Activated naive CD4-positive, alpha-beta T cell treated with anti-CD3 and anti-CD28 coated beads, Interleukin-2, amount 10 ng/mL, durations not matched to agents 7 days and 5 days (primary cell): ENCODE measurements at regions not wholly inside any gene's neighbourhood (a gene's known extent, or its start where the extent isn't known, plus 50 kb on each side); places are given as distances from the start of the nearest gene placed in this dataset.

ENCODE experiments used
- CTCF ChIA-PET: fragments of 350-600 bp; sonication (Branson Sonifier 250); formaldehyde crosslinking; loops from one replicate; lab custom pipeline; 2021; ENCODE audit warnings: antibody characterized with exemption; lab: Charles Lee
- DNase-seq: peaks from one replicate; pipeline ENCODE4 v3.0.0-alpha.2; 2020
- H3K27ac Mint-ChIP-seq: one replicate; pipeline ENCODE4 v1.8.0; 2021; ENCODE audit warnings: mild to moderate bottlenecking, moderate library complexity, mixed read lengths
- H3K27me3 Mint-ChIP-seq: one replicate; pipeline ENCODE4 v1.8.0; 2021; ENCODE audit warnings: mild to moderate bottlenecking, mixed read lengths
- H3K36me3 Mint-ChIP-seq: one replicate; pipeline ENCODE4 v1.8.0; 2021; ENCODE audit warnings: mixed read lengths
- H3K4me1 Mint-ChIP-seq: one replicate; pipeline ENCODE4 v1.8.0; 2021; ENCODE audit warnings: mixed read lengths
- H3K4me3 Mint-ChIP-seq: one replicate; pipeline ENCODE4 v1.8.0; 2021; ENCODE audit warnings: mild to moderate bottlenecking, moderate library complexity, mixed read lengths
- H3K9me3 Mint-ChIP-seq: one replicate; pipeline ENCODE4 v1.8.0; 2021; ENCODE audit warnings: mixed read lengths

DNA sequence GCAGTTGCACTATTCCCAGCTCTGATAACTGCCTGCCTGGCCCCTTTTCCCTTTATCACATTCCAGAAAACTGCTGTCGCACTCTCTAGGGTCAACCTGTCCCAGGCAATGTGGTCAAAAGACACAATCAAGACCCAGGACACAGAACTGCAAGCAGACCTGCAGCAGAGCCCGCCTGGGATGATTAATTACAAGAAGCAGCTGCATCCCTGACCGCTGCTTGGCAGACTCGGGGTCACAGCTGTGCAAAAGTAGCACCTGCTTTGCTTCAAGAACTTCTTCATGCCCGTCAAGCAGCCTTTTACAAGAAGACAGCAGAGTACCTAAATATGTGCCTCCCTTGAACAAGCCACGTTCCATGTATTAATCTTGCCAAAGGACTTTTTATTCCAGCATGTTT, 120.0 kb upstream of the ST8SIA2 start:
- H3K27ac Mint-ChIP-seq: no peak overlapping the region
- no peak overlapping the region for H3K4me3 Mint-ChIP-seq
- no peaks in the 10 kb centered on the region for H3K4me1 Mint-ChIP-seq
- CTCF ChIA-PET: no interaction called here
- no peaks in the 10 kb centered on the region for H3K9me3 Mint-ChIP-seq
- H3K36me3 Mint-ChIP-seq: no peaks in the 10 kb centered on the region
- peaks cover 7% of the 10 kb centered on the region for H3K27me3 Mint-ChIP-seq
- DNase-seq: no peak

DNA sequence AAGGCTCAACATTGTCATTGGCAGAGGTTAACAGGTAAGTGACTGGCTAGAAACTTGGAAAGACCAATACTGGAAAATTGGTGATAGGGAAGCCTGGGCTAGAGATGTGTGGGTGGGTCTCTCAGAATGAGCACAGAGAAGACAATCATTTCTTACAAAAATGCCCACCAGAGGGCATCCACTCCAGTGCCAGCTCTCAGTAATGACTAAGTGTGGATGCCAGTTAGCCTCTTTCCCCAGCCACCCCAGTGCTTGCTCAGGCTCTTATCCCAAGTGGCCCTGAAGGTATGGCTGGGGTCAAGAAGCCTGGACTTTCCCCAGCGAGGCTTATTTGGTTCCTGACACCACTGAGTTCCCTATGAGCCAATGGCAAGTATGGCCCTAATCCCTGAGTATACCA, 115.9 kb upstream of the ST8SIA2 start:
- Mint-ChIP-seq H3K4me1 (no peaks in the 10 kb centered on the region), H3K36me3 (no peaks in the 10 kb centered on the region), H3K4me3 (no peak overlapping the region), H3K27ac (no peak overlapping the region), H3K27me3 (peaks cover 7% of the 10 kb centered on the region), H3K9me3 (no peaks in the 10 kb centered on the region)
- peak; percentile 26 for DNase-seq
- CTCF ChIA-PET: no interaction called here

DNA sequence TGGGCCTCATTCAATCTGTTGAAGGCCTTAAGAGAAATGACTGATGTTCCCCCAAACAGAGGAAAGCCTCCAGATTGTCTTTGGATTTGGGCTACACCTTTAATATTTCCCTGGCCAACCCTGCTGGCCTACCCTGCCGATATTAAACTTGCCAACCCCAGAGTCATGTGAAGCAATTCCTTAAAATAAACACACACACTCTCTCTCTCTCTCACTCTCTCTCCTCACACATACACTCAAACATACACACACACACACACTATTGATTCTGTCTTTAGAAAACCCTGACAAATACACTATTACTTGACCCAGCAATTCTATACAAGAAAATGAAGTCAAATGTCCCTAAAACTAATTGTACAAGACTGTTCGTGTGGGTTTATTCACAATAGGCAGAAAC, 109.9 kb upstream of the ST8SIA2 start:
- Mint-ChIP-seq H3K4me3 (no peak overlapping the region), H3K27me3 (no peaks in the 10 kb centered on the region), H3K27ac (no peak overlapping the region), H3K36me3 (no peaks in the 10 kb centered on the region), H3K9me3 (no peaks in the 10 kb centered on the region), H3K4me1 (peaks cover 4% of the 10 kb centered on the region)
- CTCF ChIA-PET: no interaction called here
- no peak for DNase-seq

DNA sequence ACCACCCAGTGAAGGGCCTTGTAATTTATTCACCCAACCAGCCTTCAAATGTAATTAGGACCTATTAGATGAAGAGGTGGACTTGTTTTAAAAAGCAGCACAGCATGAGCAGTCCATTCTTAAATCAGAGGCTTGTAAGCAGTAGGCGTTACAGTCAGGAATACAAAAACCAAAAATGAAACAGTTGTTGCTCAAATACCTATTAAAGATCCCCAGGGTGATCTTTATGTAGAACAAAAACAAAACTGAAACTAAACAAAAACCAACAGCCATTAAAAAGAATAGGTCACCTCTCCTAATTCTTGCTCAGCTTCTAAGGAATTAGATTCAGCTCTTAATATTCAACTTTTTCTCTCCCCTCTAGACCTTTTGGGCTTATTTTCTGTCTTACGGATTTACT, 104.9 kb upstream of the ST8SIA2 start:
- Mint-ChIP-seq H3K9me3 (no peaks in the 10 kb centered on the region), H3K27ac (no peak overlapping the region), H3K4me1 (peaks cover 7% of the 10 kb centered on the region), H3K27me3 (peaks cover 4% of the 10 kb centered on the region), H3K36me3 (no peaks in the 10 kb centered on the region), H3K4me3 (no peak overlapping the region)
- CTCF ChIA-PET: no interaction called here
- no peak for DNase-seq

DNA sequence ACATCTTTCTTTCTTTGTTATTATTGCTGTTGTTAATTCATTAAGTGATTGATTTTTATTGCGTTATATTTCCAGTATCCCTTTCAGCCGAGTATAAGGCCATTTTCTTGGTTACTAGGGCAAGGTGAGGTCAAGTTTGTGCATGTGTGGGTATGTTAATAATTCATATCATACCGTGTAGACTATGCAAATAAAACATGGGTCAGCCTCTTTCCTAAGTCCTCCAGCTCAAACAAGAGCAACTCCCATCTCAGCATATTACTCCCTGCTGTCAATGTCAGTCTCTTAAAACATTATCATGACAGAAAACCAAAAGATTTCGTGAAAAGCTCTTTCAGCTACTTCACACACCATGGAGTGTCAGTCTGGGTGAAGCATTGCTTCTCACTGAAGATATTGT, 103.9 kb upstream of the ST8SIA2 start:
- no peaks in the 10 kb centered on the region for H3K36me3 Mint-ChIP-seq
- peaks cover 7% of the 10 kb centered on the region for H3K4me1 Mint-ChIP-seq
- CTCF ChIA-PET: no interaction called here
- no peak for DNase-seq
- H3K27me3 Mint-ChIP-seq: peaks cover 4% of the 10 kb centered on the region
- no peak overlapping the region for H3K4me3 Mint-ChIP-seq
- no peaks in the 10 kb centered on the region for H3K9me3 Mint-ChIP-seq
- H3K27ac Mint-ChIP-seq: no peak overlapping the region

DNA sequence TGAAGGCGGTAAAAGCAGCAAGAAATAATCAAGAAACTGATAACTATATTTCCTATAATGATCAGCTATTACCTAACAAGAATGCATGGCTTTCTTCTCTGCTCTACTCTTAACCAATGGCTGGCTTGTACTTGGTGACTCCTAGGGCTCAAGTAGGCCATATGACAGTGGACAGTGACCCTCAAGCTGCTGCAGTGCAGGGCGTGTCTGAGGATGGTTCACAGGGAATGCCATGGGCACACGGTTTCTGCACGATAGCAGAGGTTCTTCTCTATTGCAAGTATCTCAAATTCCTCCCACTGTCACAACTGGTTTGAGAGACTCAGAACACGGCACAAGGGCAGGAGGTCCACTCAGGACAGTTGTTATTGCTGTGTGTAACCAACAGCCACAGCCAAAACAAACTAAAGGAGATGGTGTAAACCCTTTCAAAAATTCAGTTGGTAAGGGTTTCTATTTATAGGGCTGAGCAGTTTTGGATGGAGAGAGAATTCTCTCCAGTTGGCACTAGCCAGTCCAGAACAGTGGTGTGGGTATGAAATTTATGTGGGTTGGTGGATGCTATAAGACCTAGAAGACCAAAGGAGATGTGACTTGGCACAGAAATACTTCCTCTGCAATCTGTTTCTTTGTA, 103.2 kb upstream of the ST8SIA2 start:
- DNase-seq: no peak
- Mint-ChIP-seq H3K27me3 (peaks cover 4% of the 10 kb centered on the region), H3K27ac (no peak overlapping the region), H3K36me3 (no peaks in the 10 kb centered on the region), H3K9me3 (no peaks in the 10 kb centered on the region), H3K4me3 (no peak overlapping the region), H3K4me1 (peaks cover 7% of the 10 kb centered on the region)
- CTCF ChIA-PET: no interaction called here

DNA sequence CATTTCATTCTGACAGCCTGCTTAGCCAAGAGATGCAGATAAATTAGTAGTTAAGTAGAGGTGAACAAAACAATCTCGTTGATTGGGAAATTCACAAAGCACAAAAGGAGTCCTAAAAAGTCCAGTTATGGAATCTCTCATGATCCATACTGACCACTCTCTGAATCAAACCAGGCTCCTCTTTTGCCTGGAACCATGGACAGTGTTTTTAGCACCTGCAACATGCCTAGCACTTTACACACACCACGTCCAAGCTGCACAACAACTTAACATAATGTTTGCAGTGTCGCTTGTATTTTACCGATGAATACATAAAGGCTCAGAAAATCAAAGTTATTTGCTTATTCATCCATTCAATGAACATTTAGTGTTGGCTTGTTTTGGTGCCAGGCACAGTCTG, 101.8 kb upstream of the ST8SIA2 start:
- H3K9me3 Mint-ChIP-seq: no peaks in the 10 kb centered on the region
- no peaks in the 10 kb centered on the region for H3K36me3 Mint-ChIP-seq
- H3K4me1 Mint-ChIP-seq: peaks cover 7% of the 10 kb centered on the region
- no peak for DNase-seq
- H3K4me3 Mint-ChIP-seq: no peak overlapping the region
- CTCF ChIA-PET: no interaction called here
- no peak overlapping the region for H3K27ac Mint-ChIP-seq
- H3K27me3 Mint-ChIP-seq: peaks cover 4% of the 10 kb centered on the region

DNA sequence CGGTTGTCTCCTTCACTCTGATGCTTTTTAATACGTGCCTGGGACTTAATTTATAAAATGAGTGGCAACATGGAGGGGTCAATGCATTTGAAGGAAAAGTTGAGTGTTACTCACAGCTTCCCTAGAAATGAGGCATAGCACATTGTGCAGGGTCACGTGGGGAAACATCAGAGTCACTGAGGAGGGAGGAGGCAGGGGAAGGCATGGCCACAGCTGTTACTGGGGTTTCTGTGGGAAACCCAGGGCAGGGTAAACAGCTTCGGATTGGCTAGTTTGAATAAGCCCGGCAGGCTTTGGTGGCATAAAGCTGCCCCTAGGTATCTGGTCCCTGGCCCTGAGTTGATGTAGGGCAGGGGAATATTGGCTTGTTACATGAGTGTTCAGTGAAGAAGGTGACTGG, 98.9 kb upstream of the ST8SIA2 start:
- no peaks in the 10 kb centered on the region for H3K9me3 Mint-ChIP-seq
- no peak overlapping the region for H3K4me3 Mint-ChIP-seq
- no peak for DNase-seq
- peaks cover 4% of the 10 kb centered on the region for H3K27me3 Mint-ChIP-seq
- H3K27ac Mint-ChIP-seq: no peak overlapping the region
- CTCF ChIA-PET: no interaction called here
- no peaks in the 10 kb centered on the region for H3K36me3 Mint-ChIP-seq
- no peaks in the 10 kb centered on the region for H3K4me1 Mint-ChIP-seq

DNA sequence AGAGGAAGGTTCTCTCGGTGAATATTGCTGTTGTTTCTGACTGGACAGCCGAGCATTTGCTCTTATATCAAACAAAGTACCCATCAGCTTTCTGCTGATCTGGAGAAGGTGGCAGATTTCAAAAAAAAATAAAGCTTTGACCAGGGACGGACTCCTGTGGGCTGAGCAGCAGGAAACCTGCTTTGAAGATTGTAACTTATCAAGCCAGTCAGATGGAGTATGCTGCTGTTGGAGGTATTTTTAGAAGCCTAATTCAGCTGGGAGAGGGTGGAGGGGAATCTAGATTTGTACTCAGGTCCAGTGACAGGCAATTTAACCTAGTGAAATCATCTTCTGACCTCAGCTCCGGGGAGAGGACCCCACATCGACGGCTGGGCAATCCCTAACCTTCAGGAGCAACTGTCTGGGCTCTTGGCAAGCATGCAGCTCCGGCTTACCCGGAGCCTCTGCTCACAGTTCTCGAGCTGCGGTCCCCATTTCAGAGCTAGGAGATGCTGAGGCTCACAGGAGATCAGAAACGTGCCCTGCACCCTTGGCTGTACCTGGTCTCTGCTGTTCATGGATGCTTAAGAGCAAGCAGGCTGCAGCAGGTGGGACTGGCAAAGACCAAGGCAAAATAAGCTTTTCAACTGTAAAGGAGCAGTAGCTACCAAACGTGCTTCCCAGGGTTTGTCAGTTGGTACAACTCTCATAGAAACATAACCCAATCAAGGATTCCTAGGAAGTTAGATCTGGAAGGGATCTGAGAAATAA, 89.3 kb upstream of the ST8SIA2 start:
- peaks cover 18% of the 10 kb centered on the region for H3K27me3 Mint-ChIP-seq
- no peak overlapping the region for H3K4me3 Mint-ChIP-seq
- CTCF ChIA-PET: no interaction called here
- peaks cover 3% of the 10 kb centered on the region for H3K9me3 Mint-ChIP-seq
- H3K27ac Mint-ChIP-seq: no peak overlapping the region
- H3K4me1 Mint-ChIP-seq: no peaks in the 10 kb centered on the region
- no peaks in the 10 kb centered on the region for H3K36me3 Mint-ChIP-seq
- DNase-seq: no peak

DNA sequence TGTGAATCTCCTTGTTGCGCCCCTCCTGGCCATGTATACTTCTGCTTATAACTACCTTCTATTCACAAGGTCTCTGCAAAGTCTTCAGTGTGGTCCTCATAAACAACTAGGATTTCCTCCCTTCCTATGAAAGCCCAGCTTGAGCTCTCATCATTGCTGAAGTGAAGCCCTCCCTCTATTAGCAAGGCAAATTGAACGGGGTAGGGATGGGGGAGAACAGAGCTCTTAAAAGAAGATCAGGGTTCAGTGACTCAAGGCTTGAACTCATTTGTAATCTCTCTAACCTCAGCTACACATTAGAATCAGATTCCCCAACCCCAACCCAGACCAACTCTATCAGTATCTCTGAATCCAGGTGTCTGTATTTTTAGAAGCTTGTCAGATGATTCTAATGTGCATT, 88.3 kb upstream of the ST8SIA2 start:
- Mint-ChIP-seq H3K4me1 (no peaks in the 10 kb centered on the region), H3K4me3 (no peak overlapping the region), H3K36me3 (no peaks in the 10 kb centered on the region), H3K9me3 (peaks cover 3% of the 10 kb centered on the region), H3K27ac (no peak overlapping the region), H3K27me3 (peaks cover 18% of the 10 kb centered on the region)
- DNase-seq: no peak
- CTCF ChIA-PET: no interaction called here

DNA sequence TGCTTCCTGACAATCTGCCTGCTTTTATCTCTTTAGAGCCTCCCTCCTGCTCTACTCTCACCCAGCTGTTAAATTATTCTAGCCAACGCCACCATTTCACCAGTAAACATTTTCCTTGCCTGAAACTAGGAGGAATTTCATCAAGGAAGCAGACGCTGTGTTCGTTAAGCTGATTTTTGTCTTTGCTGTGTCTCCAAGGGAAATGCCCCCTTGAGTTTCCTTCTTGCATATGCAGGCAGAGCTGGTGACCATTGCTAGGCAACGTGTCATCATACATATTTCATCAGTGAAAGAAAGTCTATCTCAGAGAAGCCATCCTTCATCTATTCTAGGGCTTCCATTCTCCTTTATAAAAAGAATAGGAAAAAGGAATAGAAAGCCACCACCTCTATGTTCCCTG, 87.0 kb upstream of the ST8SIA2 start:
- no peak overlapping the region for H3K4me3 Mint-ChIP-seq
- H3K27me3 Mint-ChIP-seq: peaks cover 15% of the 10 kb centered on the region
- H3K4me1 Mint-ChIP-seq: no peaks in the 10 kb centered on the region
- H3K36me3 Mint-ChIP-seq: no peaks in the 10 kb centered on the region
- no peak overlapping the region for H3K27ac Mint-ChIP-seq
- CTCF ChIA-PET: no interaction called here
- H3K9me3 Mint-ChIP-seq: peaks cover under 1% of the 10 kb centered on the region
- no peak for DNase-seq

DNA sequence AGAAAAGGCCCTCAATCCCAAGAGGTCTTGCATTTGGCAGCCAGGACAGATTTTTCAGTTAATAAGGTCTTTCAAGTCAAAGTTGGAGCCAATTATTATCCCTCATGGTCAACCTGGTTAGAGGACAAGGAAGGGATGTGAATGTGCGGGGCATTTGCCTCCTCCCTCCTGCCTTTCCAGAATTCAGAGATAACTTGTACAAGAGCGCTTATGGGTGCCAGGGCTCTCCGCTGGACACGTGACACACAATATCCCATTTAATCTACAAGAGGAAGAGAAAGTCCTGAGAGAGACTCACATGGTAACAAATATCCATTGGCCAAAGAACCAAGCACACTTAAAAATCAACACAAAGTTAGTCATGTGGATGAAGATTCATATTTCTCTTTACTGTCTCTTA, 78.5 kb upstream of the ST8SIA2 start:
- Mint-ChIP-seq H3K9me3 (no peaks in the 10 kb centered on the region), H3K27ac (no peak overlapping the region), H3K27me3 (peaks cover 13% of the 10 kb centered on the region), H3K36me3 (no peaks in the 10 kb centered on the region), H3K4me3 (no peak overlapping the region), H3K4me1 (no peaks in the 10 kb centered on the region)
- CTCF ChIA-PET: no interaction called here
- DNase-seq: no peak

DNA sequence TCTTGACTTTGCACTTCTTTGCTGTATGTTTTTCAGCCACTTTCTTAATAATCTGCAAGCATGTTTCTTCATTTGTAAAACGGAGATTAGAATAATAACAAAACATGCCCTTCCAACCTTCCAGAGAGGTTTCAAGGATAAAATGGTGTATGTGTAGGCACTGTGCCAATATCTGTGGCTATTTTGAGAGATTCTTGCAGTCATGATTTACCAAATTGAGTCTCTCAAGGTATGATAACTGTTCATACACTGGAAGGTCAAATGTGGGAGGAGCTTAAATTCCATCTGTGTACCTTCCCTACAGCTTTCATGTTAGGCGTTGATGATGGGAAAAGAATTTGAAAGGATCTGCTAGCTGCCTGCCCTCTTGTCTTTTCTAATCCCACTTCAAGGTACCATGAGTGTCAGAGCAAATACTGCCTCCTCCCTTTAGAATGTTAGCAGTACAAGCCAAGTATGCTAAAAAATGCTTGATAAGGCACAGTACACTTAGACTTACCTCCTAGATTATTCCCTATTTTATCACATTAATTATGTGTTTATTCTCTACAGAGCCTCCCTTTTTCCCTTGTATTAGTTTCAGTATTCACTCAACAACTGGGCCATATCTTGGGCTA, 78.0 kb upstream of the ST8SIA2 start:
- H3K27ac Mint-ChIP-seq: no peak overlapping the region
- CTCF ChIA-PET: no interaction called here
- no peak for DNase-seq
- no peak overlapping the region for H3K4me3 Mint-ChIP-seq
- no peaks in the 10 kb centered on the region for H3K36me3 Mint-ChIP-seq
- H3K9me3 Mint-ChIP-seq: no peaks in the 10 kb centered on the region
- no peaks in the 10 kb centered on the region for H3K4me1 Mint-ChIP-seq
- H3K27me3 Mint-ChIP-seq: peaks cover 13% of the 10 kb centered on the region

DNA sequence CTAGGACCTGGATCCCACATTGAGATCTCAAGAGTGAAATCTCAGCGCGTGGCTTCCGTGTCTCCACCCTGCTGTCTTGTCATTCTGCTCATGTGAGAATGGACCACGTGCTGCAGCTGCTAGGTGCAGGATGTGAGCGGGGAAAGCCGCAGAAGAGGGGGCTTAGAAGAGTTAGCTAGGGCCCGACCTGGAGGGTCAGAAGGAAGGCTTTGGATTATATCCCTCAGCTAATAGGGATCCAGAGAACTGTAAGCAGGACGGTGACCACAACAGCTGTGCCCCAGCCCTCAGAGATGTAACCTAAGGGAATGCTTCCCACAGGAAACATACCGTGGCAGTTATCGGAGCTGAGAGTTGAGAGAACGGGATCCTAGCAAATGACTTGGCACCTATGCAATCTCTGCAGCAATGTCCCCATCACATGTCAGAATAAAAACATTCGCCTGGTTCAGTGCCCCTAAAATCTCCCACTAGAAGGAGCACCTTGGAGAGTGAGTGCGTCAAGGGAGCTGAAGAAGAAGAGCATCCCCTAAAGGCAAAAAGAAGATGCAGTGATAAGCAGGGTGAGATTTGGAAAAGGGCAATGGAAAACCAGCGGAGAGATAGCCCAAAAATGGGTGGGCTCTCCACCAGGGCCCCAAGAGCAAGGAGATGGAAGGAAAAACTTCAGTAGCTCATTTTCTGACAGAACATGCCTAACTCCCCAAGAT, 76.9 kb upstream of the ST8SIA2 start:
- H3K27me3 Mint-ChIP-seq: peaks cover 13% of the 10 kb centered on the region
- no peaks in the 10 kb centered on the region for H3K4me1 Mint-ChIP-seq
- no peak overlapping the region for H3K27ac Mint-ChIP-seq
- no peaks in the 10 kb centered on the region for H3K36me3 Mint-ChIP-seq
- no peaks in the 10 kb centered on the region for H3K9me3 Mint-ChIP-seq
- no peak overlapping the region for H3K4me3 Mint-ChIP-seq
- CTCF ChIA-PET: no interaction called here
- DNase-seq: no peak
